ENCODE measurements at regions not wholly inside any gene's neighbourhood (a gene's known extent, or its start where the extent isn't known, plus 50 kb on each side); places are given as distances from the start of the nearest gene placed in this dataset.

GRCh38 chr10:35758076-35758475 lies 116.0 kb upstream of the FZD8 start:
- no peak for TF ChIP-seq CTCF (IDR thresholded peaks at IDR 0.05)
- TF ChIP-seq POLR2A (IDR thresholded peaks at IDR 0.05) = no peak
- Histone ChIP-seq H3K9me3 (no peaks in the 10 kb centered on the region), H3K36me3 (ENCODE audit: low read depth, missing control alignments) (no peaks in the 10 kb centered on the region), H3K27ac (no peak overlapping the region), H3K27me3 (no peaks in the 10 kb centered on the region), H3K4me1 (no peaks in the 10 kb centered on the region), H3K4me3 (no peak overlapping the region)
- 67 to 73% methylated on average over 9 of the region's 9 CpGs for WGBS, 2 donors
- DNase-seq = no peak
- intact Hi-C loops (cut with DNase I; ENCODE audit: low total_unique reads) = no loop called here

- Histone ChIP-seq H3K4me3 (no peak overlapping the region), H3K9me3 (no peaks in the 10 kb centered on the region), H3K27ac (no peak overlapping the region), H3K36me3 (ENCODE audit: low read depth, missing control alignments) (no peaks in the 10 kb centered on the region), H3K27me3 (no peaks in the 10 kb centered on the region), H3K4me1 (no peaks in the 10 kb centered on the region)
- TF ChIP-seq POLR2A (IDR thresholded peaks at IDR 0.05) (no peak), CTCF (IDR thresholded peaks at IDR 0.05) (no peak)
- intact Hi-C loops (cut with DNase I; ENCODE audit: low total_unique reads) = no loop called here
- WGBS, 2 donors = 91 to 96% methylated on average over 5 of the region's 5 CpGs
- DNase-seq = no peak
Measured at GRCh38 chr10:35754519-35754918, 112.4 kb upstream of the FZD8 start.

- intact Hi-C loops (cut with DNase I; ENCODE audit: low total_unique reads) = no loop called here
- Histone ChIP-seq H3K27ac (no peak overlapping the region), H3K4me3 (no peak overlapping the region), H3K9me3 (no peaks in the 10 kb centered on the region), H3K27me3 (no peaks in the 10 kb centered on the region), H3K4me1 (no peaks in the 10 kb centered on the region), H3K36me3 (ENCODE audit: low read depth, missing control alignments) (no peaks in the 10 kb centered on the region)
- WGBS, 2 donors = 31 to 36% methylated on average over 11 of the region's 11 CpGs
- TF ChIP-seq POLR2A (IDR thresholded peaks at IDR 0.05) (no peak), CTCF (IDR thresholded peaks at IDR 0.05) (no peak)
- peak; percentile 38 for DNase-seq
Measured at GRCh38 chr10:35752469-35753461, 110.7 kb upstream of the FZD8 start.

GRCh38 chr10:35751347-35751746 lies 109.3 kb upstream of the FZD8 start:
- H3K36me3 ChIP-seq (ENCODE audit: low read depth, missing control alignments) = no peaks in the 10 kb centered on the region
- no peaks in the 10 kb centered on the region for H3K4me1 ChIP-seq
- H3K27me3 ChIP-seq = no peaks in the 10 kb centered on the region
- 75 to 76% methylated on average over 2 of the region's 2 CpGs for WGBS, 2 donors
- TF ChIP-seq CTCF (IDR thresholded peaks at IDR 0.05) (no peak), POLR2A (IDR thresholded peaks at IDR 0.05) (no peak)
- intact Hi-C loops (cut with DNase I; ENCODE audit: low total_unique reads) = no loop called here
- DNase-seq = no peak
- H3K9me3 ChIP-seq = no peaks in the 10 kb centered on the region
- no peak overlapping the region for H3K4me3 ChIP-seq
- H3K27ac ChIP-seq = no peak overlapping the region

GRCh38 chr10:35749230-35749629 lies 107.1 kb upstream of the FZD8 start:
- Histone ChIP-seq H3K36me3 (ENCODE audit: low read depth, missing control alignments) (no peaks in the 10 kb centered on the region), H3K9me3 (no peaks in the 10 kb centered on the region), H3K4me3 (no peak overlapping the region), H3K4me1 (no peaks in the 10 kb centered on the region), H3K27me3 (no peaks in the 10 kb centered on the region), H3K27ac (no peak overlapping the region)
- DNase-seq = no peak
- intact Hi-C loops (cut with DNase I; ENCODE audit: low total_unique reads) = no loop called here
- TF ChIP-seq CTCF (IDR thresholded peaks at IDR 0.05) (no peak), POLR2A (IDR thresholded peaks at IDR 0.05) (no peak)
- WGBS, 2 donors = 90 to 93% methylated on average over 6 of the region's 6 CpGs
